PFSK-1 (cell line): ENCODE measurements at regions not wholly inside any gene's neighbourhood (a gene's known extent, or its start where the extent isn't known, plus 50 kb on each side); places are given as distances from the start of the nearest gene placed in this dataset.

Experiments used
- FOXP2 ChIP-seq: optimal IDR thresholded peaks from 2 replicates; pipeline ENCODE3; 2011; ENCODE audit warnings: borderline replicate concordance, control low read depth, inconsistent platforms; ENCODE audit not compliant: insufficient read depth; ENCODE audit errors: extremely low read length, extremely low read depth
- POLR2AphosphoS5 ChIP-seq: IDR thresholded peaks from 2 replicates; pipeline ENCODE4 v1.6.1; 2012; ENCODE audit warnings: low read depth, mild to moderate bottlenecking, control low read depth, low read length, moderate library complexity
- REST ChIP-seq, 2 experiments: IDR thresholded peaks; 2 replicates each; pipeline versions ENCODE4 v1.6.1 to v1.8.0; 2011 to 2012; ENCODE audit warnings: low read depth in 2 of 2, low read length in 2 of 2, control low read depth in 1 of 2, inconsistent platforms in 1 of 2, mild to moderate bottlenecking in 1 of 2, moderate library complexity in 1 of 2; ENCODE audit not compliant: insufficient read depth in 1 of 2
- SIN3A ChIP-seq: IDR thresholded peaks from 2 replicates; pipeline ENCODE4 v1.6.1; 2012; ENCODE audit warnings: mild to moderate bottlenecking, low read length, moderate library complexity, borderline replicate concordance; ENCODE audit not compliant: insufficient read depth
- TAF1 ChIP-seq: IDR thresholded peaks from 2 replicates; pipeline ENCODE4 v1.6.1; 2012; ENCODE audit warnings: low read length, control low read depth, borderline replicate concordance; ENCODE audit not compliant: insufficient read depth

GRCh38 chr13:37277435-37278144 lies 172.1 kb upstream of the CSNK1A1L start:
- TF ChIP-seq REST (IDR thresholded peaks at IDR 0.05; ENCODE audit: insufficient read depth in 1 of 2, low read depth in 2 of 2, low read length in 2 of 2): no peak
- TF ChIP-seq TAF1: no peak
- no peak for TF ChIP-seq POLR2AphosphoS5
- no peak for TF ChIP-seq FOXP2
- TF ChIP-seq SIN3A: no peak

- TF ChIP-seq SIN3A: no peak
- no peak for TF ChIP-seq FOXP2
- TF ChIP-seq REST (IDR thresholded peaks at IDR 0.05; ENCODE audit: insufficient read depth in 1 of 2, low read depth in 2 of 2, low read length in 2 of 2): no peak
- no peak for TF ChIP-seq TAF1
Measured at GRCh38 chr13:37277007-37277406, 171.5 kb upstream of the CSNK1A1L start.

- no peak for TF ChIP-seq REST (IDR thresholded peaks at IDR 0.05; ENCODE audit: insufficient read depth in 1 of 2, low read depth in 2 of 2, low read length in 2 of 2)
- no peak for TF ChIP-seq POLR2AphosphoS5
- no peak for TF ChIP-seq TAF1
- no peak for TF ChIP-seq FOXP2
- TF ChIP-seq SIN3A: no peak
Measured at GRCh38 chr13:37274569-37275497, 169.4 kb upstream of the CSNK1A1L start.

- no peak for TF ChIP-seq TAF1
- no peak for TF ChIP-seq REST (IDR thresholded peaks at IDR 0.05; ENCODE audit: insufficient read depth in 1 of 2, low read depth in 2 of 2, low read length in 2 of 2)
- TF ChIP-seq FOXP2: no peak
- TF ChIP-seq SIN3A: no peak
- no peak for TF ChIP-seq POLR2AphosphoS5
Measured at GRCh38 chr13:37273836-37274235, 168.4 kb upstream of the CSNK1A1L start.
